ENCODE measurements at regions not wholly inside any gene's neighbourhood (a gene's known extent, or its start where the extent isn't known, plus 50 kb on each side); places are given as distances from the start of the nearest gene placed in this dataset.

GRCh38 chr5:98500811-98501210 is 272.7 kb upstream of the RGMB start:
- H2AFZ ChIP-seq (ENCODE audit: low read depth, low read length) = no peak overlapping the region
- no peaks in the 10 kb centered on the region for H3K27me3 ChIP-seq (ENCODE audit: insufficient read depth, low read depth, low read length)
- H3F3A ChIP-seq (ENCODE audit: insufficient read depth, low read length, poor library complexity, severe bottlenecking) = peaks cover 3% of the 10 kb centered on the region
- no peaks in the 10 kb centered on the region for H3K9me2 ChIP-seq (ENCODE audit: insufficient read depth, low read length)
- no peak overlapping the region for H3K27ac ChIP-seq (ENCODE audit: low read length)
- TF ChIP-seq REST (IDR thresholded peaks at IDR 0.05; ENCODE audit: borderline replicate concordance) (no peak), SMC3 (conservative IDR thresholded peaks at IDR 0.05; ENCODE audit: poor library complexity) (no peak), TAF1 (IDR thresholded peaks at IDR 0.05; ENCODE audit: low read depth) (no peak), EP300 (conservative IDR thresholded peaks at IDR 0.05; ENCODE audit: poor library complexity, severe bottlenecking) (peak; percentile 78), EZH2 (IDR thresholded peaks at IDR 0.05; ENCODE audit: borderline replicate concordance, insufficient read depth, low read length, poor library complexity, severe bottlenecking) (no peak), CTCF (IDR thresholded peaks at IDR 0.05; ENCODE audit: poor library complexity, severe bottlenecking) (no peak), MXI1 (conservative IDR thresholded peaks at IDR 0.05; ENCODE audit: poor library complexity, severe bottlenecking) (no peak), POLR2AphosphoS5 (IDR thresholded peaks at IDR 0.05) (peak; percentile 68), RAD21 (conservative IDR thresholded peaks at IDR 0.05) (no peak)
- H3K79me2 ChIP-seq (replicated peaks; ENCODE audit: insufficient read depth, low read length) = no peaks in the 10 kb centered on the region
- H3K9me3 ChIP-seq (ENCODE audit: low read length) = no peaks in the 10 kb centered on the region
- no peak overlapping the region for H3K4me3 ChIP-seq (ENCODE audit: low read length)
- no peaks in the 10 kb centered on the region for H4K20me1 ChIP-seq (ENCODE audit: insufficient read depth)
- H3K4me2 ChIP-seq (ENCODE audit: low read length) = no peak overlapping the region
- no peaks in the 10 kb centered on the region for H3K36me3 ChIP-seq (ENCODE audit: insufficient read depth, low read length)
- H3K9ac ChIP-seq (ENCODE audit: low read length) = no peak overlapping the region

GRCh38 chr5:98503616-98504015 is 269.8 kb upstream of the RGMB start:
- Histone ChIP-seq H3F3A (ENCODE audit: insufficient read depth, low read length, poor library complexity, severe bottlenecking) (peaks cover 3% of the 10 kb centered on the region), H3K9ac (ENCODE audit: low read length) (no peak overlapping the region), H3K36me3 (ENCODE audit: insufficient read depth, low read length) (no peaks in the 10 kb centered on the region), H3K27me3 (ENCODE audit: insufficient read depth, low read depth, low read length) (no peaks in the 10 kb centered on the region), H3K4me2 (ENCODE audit: low read length) (no peak overlapping the region), H3K4me3 (ENCODE audit: low read length) (no peak overlapping the region), H3K9me3 (ENCODE audit: low read length) (no peaks in the 10 kb centered on the region), H3K79me2 (replicated peaks; ENCODE audit: insufficient read depth, low read length) (no peaks in the 10 kb centered on the region), H3K27ac (ENCODE audit: low read length) (no peak overlapping the region), H2AFZ (ENCODE audit: low read depth, low read length) (no peak overlapping the region), H4K20me1 (ENCODE audit: insufficient read depth) (no peaks in the 10 kb centered on the region), H3K9me2 (ENCODE audit: insufficient read depth, low read length) (no peaks in the 10 kb centered on the region)
- TF ChIP-seq EP300 (conservative IDR thresholded peaks at IDR 0.05; ENCODE audit: poor library complexity, severe bottlenecking) = no peak
- no peak for TF ChIP-seq EZH2 (IDR thresholded peaks at IDR 0.05; ENCODE audit: borderline replicate concordance, insufficient read depth, low read length, poor library complexity, severe bottlenecking)
- TF ChIP-seq TAF1 (IDR thresholded peaks at IDR 0.05; ENCODE audit: low read depth) = no peak
- TF ChIP-seq SMC3 (conservative IDR thresholded peaks at IDR 0.05; ENCODE audit: poor library complexity) = no peak
- TF ChIP-seq REST (IDR thresholded peaks at IDR 0.05; ENCODE audit: borderline replicate concordance) = no peak
- no peak for TF ChIP-seq MXI1 (conservative IDR thresholded peaks at IDR 0.05; ENCODE audit: poor library complexity, severe bottlenecking)
- no peak for TF ChIP-seq RAD21 (conservative IDR thresholded peaks at IDR 0.05)
- no peak for TF ChIP-seq CTCF (IDR thresholded peaks at IDR 0.05; ENCODE audit: poor library complexity, severe bottlenecking)
- no peak for TF ChIP-seq POLR2AphosphoS5 (IDR thresholded peaks at IDR 0.05)
